SK-N-SH (cell line): ENCODE measurements at regions not wholly inside any gene's neighbourhood (a gene's known extent, or its start where the extent isn't known, plus 50 kb on each side); places are given as distances from the start of the nearest gene placed in this dataset.

Experiments used
- CTCF ChIA-PET: fragments of 300-600, 350-600 bp; formaldehyde crosslinking; extraction: SDS; loops from one replicate; lab custom pipeline; 2021; lab: Yijun Ruan, JAX
- POLR2A ChIA-PET: fragments of 350-600 bp; sonication (Branson Sonifier 250); formaldehyde crosslinking; extraction: SDS; loops from one replicate; lab custom pipeline; 2020; ENCODE audit warnings: antibody characterized with exemption, inconsistent platforms; lab: Yijun Ruan, JAX
- DNase-seq: peaks from one replicate; pipeline ENCODE4 v3.0.0; 2012
- H2AFZ ChIP-seq: fragments of 200-600 bp; sonication (generic); 2 replicates; pipeline ENCODE4 v1.8.1; 2016; ENCODE audit warnings: antibody characterized with exemption, mild to moderate bottlenecking, low read depth
- H3F3A ChIP-seq: fragments of 200-600 bp; sonication (generic); replicated peaks from 2 replicates; pipeline ENCODE3; 2016; ENCODE audit warnings: antibody characterized with exemption, mild to moderate bottlenecking; ENCODE audit not compliant: insufficient read depth
- H3K27ac ChIP-seq, 2 experiments: fragments of 200-500 bp in 1 of 2; fragments of 200-600 bp in 1 of 2; sonication (Bioruptor generic) in 1 of 2; sonication (generic), shearing (Covaris generic) in 1 of 2; 2 replicates each; pipeline versions ENCODE4 v1.5.1 to v1.6.1; 2014 to 2016; ENCODE audit warnings: low read depth in 2 of 2, inconsistent platforms in 1 of 2, low read length in 1 of 2, mild to moderate bottlenecking in 1 of 2, mixed read lengths in 1 of 2
- H3K27me3 ChIP-seq: fragments of 200-600 bp; sonication (generic), shearing (Covaris generic); 2 replicates; pipeline ENCODE4 v1.6.1; 2016; ENCODE audit warnings: mixed run types; ENCODE audit not compliant: insufficient read depth
- H3K36me3 ChIP-seq, 2 experiments: fragments of 200-500 bp in 1 of 2; fragments of 200-600 bp in 1 of 2; sonication (Bioruptor generic) in 1 of 2; sonication (generic) in 1 of 2; replicated peaks in 1 of 2; 2 replicates each; pipeline versions ENCODE3 to v1.5.1; 2014 to 2016; ENCODE audit warnings: low read length in 1 of 2, mild to moderate bottlenecking in 1 of 2; ENCODE audit not compliant: insufficient read depth in 2 of 2, control insufficient read depth in 1 of 2
- H3K4me1 ChIP-seq, 2 experiments: fragments of 200-500 bp in 1 of 2; fragments of 200-600 bp in 1 of 2; sonication (Bioruptor generic) in 1 of 2; sonication (generic), shearing (Covaris generic) in 1 of 2; 2 replicates each; pipeline versions ENCODE4 v1.5.1 to v1.6.1; 2014 to 2016; ENCODE audit warnings: low read depth in 1 of 2, low read length in 1 of 2, mixed run types in 1 of 2; ENCODE audit not compliant: insufficient read depth in 2 of 2, control insufficient read depth in 1 of 2
- H3K4me2 ChIP-seq: fragments of 200-600 bp; sonication (generic), shearing (Covaris generic); 2 replicates; pipeline ENCODE4 v1.6.1; 2017; ENCODE audit warnings: mixed run types
- H3K4me3 ChIP-seq, 2 experiments: fragments of 200-500 bp in 1 of 2; fragments of 200-600 bp in 1 of 2; sonication (Bioruptor generic) in 1 of 2; sonication (generic), shearing (Covaris generic) in 1 of 2; 2 replicates each; pipeline versions ENCODE4 v1.5.1 to v1.8.1; 2014 to 2016; ENCODE audit warnings: low read depth in 2 of 2, inconsistent platforms in 1 of 2, low read length in 1 of 2, mild to moderate bottlenecking in 1 of 2, mixed read lengths in 1 of 2, moderate library complexity in 1 of 2
- H3K79me2 ChIP-seq: fragments of 200-600 bp; sonication (generic); 2 replicates; pipeline ENCODE4 v1.8.1; 2017; ENCODE audit warnings: mild to moderate bottlenecking; ENCODE audit not compliant: insufficient read depth
- H3K9ac ChIP-seq: fragments of 200-600 bp; sonication (generic); 2 replicates; pipeline ENCODE4 v1.6.1; 2017; ENCODE audit warnings: mixed run types
- H3K9me2 ChIP-seq: fragments of 200-600 bp; sonication (generic); 2 replicates; pipeline ENCODE4 v1.6.1; 2017; ENCODE audit warnings: mixed run types
- H3K9me3 ChIP-seq: fragments of 200-600 bp; sonication (generic); 2 replicates; pipeline ENCODE4 v1.6.1; 2017; ENCODE audit warnings: mixed run types, mild to moderate bottlenecking, moderate library complexity
- H4K20me1 ChIP-seq: fragments of 200-600 bp; sonication (generic); 2 replicates; pipeline ENCODE4 v1.6.1; 2017; ENCODE audit warnings: mild to moderate bottlenecking, mixed run types; ENCODE audit not compliant: insufficient read depth
- CTCF ChIP-seq: fragments of 200-600 bp; sonication (generic); IDR thresholded peaks from 2 replicates; pipeline ENCODE4 v1.6.1; 2017; ENCODE audit warnings: antibody characterized with exemption, mild to moderate bottlenecking, moderate library complexity
- ELF1 ChIP-seq: IDR thresholded peaks from 2 replicates; pipeline ENCODE4 v1.4.0; 2012
- EP300 ChIP-seq, 2 experiments: IDR thresholded peaks; 2 replicates each; pipeline versions ENCODE4 v1.4.0 to v1.6.1; 2012; ENCODE audit warnings: borderline replicate concordance in 1 of 2, low read depth in 1 of 2, low read length in 1 of 2
- EZH2phosphoT487 ChIP-seq: fragments of 200-600 bp; sonication (generic); IDR thresholded peaks from 2 replicates; pipeline ENCODE4 v1.6.1; 2017; ENCODE audit warnings: low read depth, mixed run types, mild to moderate bottlenecking, antibody characterized with exemption, moderate library complexity, borderline replicate concordance
- FOSL2 ChIP-seq: IDR thresholded peaks from 2 replicates; pipeline ENCODE4 v1.4.0; 2012; ENCODE audit warnings: low read depth, mild to moderate bottlenecking, moderate library complexity, borderline replicate concordance
- FOXJ3 ChIP-seq: sonication (generic); formaldehyde crosslinking; IDR thresholded peaks from 2 replicates; pipeline ENCODE4 v1.5.1; 2020; ENCODE audit warnings: mild to moderate bottlenecking, missing genetic modification reagents
- IRF3 ChIP-seq: fragments of 150-350 bp; IDR thresholded peaks from 2 replicates; pipeline ENCODE4 v1.6.1; 2016; ENCODE audit warnings: mild to moderate bottlenecking, low read depth, low read length
- JUND ChIP-seq: IDR thresholded peaks from 2 replicates; pipeline ENCODE4 v1.4.0; 2012
- MAX ChIP-seq: IDR thresholded peaks from 2 replicates; pipeline ENCODE4 v1.4.0; 2012; ENCODE audit warnings: low read depth
- MXI1 ChIP-seq: IDR thresholded peaks from 2 replicates; pipeline ENCODE4 v1.6.1; 2012; ENCODE audit warnings: mild to moderate bottlenecking, low read depth, low read length, improper control_type of control experiment
- NRF1 ChIP-seq: IDR thresholded peaks from 2 replicates; pipeline ENCODE4 v1.6.1; 2012; ENCODE audit warnings: low read depth, mild to moderate bottlenecking, low read length
- PBX3 ChIP-seq: IDR thresholded peaks from 2 replicates; pipeline ENCODE4; 2012
- RCOR1 ChIP-seq: fragments of 150-350 bp; IDR thresholded peaks from 2 replicates; pipeline ENCODE4 v1.6.1; 2017; ENCODE audit warnings: antibody characterized with exemption, low read length
- RXRA ChIP-seq: IDR thresholded peaks from 2 replicates; pipeline ENCODE4 v1.4.0; 2012; ENCODE audit warnings: low read depth, mild to moderate bottlenecking, borderline replicate concordance
- SMC3 ChIP-seq: IDR thresholded peaks from 2 replicates; pipeline ENCODE4 v1.6.1; 2012; ENCODE audit warnings: low read depth, low read length, improper control_type of control experiment
- TAF1 ChIP-seq: IDR thresholded peaks from 2 replicates; pipeline ENCODE4 v1.6.1; 2012; ENCODE audit warnings: low read depth, mild to moderate bottlenecking, low read length, moderate library complexity, borderline replicate concordance
- TEAD4 ChIP-seq: IDR thresholded peaks from 2 replicates; pipeline ENCODE4 v1.4.0; 2012; ENCODE audit warnings: mild to moderate bottlenecking, borderline replicate concordance; ENCODE audit not compliant: insufficient read depth
- USF2 ChIP-seq: fragments of 150-350 bp; IDR thresholded peaks from 2 replicates; pipeline ENCODE4 v1.6.1; 2017; ENCODE audit warnings: antibody characterized with exemption, low read length, low read depth, borderline replicate concordance
- ZBTB33 ChIP-seq: IDR thresholded peaks from 2 replicates; pipeline ENCODE4 v1.4.0; 2012; ENCODE audit warnings: low read depth, borderline replicate concordance
- WGBS: methylation state at CpG from one replicate; pipeline ENCODE4 v1.1.6; 2017; ENCODE audit warnings: low lambda C conversion rate; 5-methylcytosine and 5-hydroxymethylcytosine counted together

GRCh38 chr1:30462826-30463425, 260.5 kb downstream of the MATN1 start:
- POLR2A ChIA-PET = no interaction called here
- CTCF ChIA-PET = interaction anchor here (0.7 to 0.8 kb wide), 2 partner anchors 9 to 55 kb away, joined by 3 read pairs; no protein-coding TSS in a partner anchor
- Histone ChIP-seq H3K9ac (no peak overlapping the region), H4K20me1 (no peaks in the 10 kb centered on the region), H3K4me3 (no peak overlapping the region), H3K4me1 (no peaks in the 10 kb centered on the region), H3K4me2 (no peak overlapping the region), H3F3A (no peaks in the 10 kb centered on the region), H3K36me3 (no peaks in the 10 kb centered on the region), H3K27me3 (no peaks in the 10 kb centered on the region), H3K9me3 (no peaks in the 10 kb centered on the region), H2AFZ (no peak overlapping the region)
- TF ChIP-seq PBX3 = no peak
- TF ChIP-seq NRF1 = no peak
- TF ChIP-seq TEAD4 = no peak
- no peak for TF ChIP-seq ZBTB33
- TF ChIP-seq FOXJ3 (CRISPR knock-in tag) = no peak
- no peak for TF ChIP-seq IRF3
- TF ChIP-seq SMC3 = no peak
- TF ChIP-seq JUND = no peak
- TF ChIP-seq EZH2phosphoT487 = no peak
- TF ChIP-seq ELF1 = no peak
- no peak for TF ChIP-seq USF2
- no peak for TF ChIP-seq MAX
- TF ChIP-seq EP300 (IDR thresholded peaks at IDR 0.05; ENCODE audit: borderline replicate concordance in 1 of 2, low read depth in 1 of 2, low read length in 1 of 2) = no peak
- no peak for TF ChIP-seq RCOR1
- no peak for TF ChIP-seq MXI1
- TF ChIP-seq CTCF = no peak
- no peak for TF ChIP-seq RXRA
- no peak for TF ChIP-seq TAF1
- no peak for TF ChIP-seq FOSL2
- TF ChIP-seq, all 33 proteins: peak for 0
- H3K79me2 ChIP-seq = no peaks in the 10 kb centered on the region
- no peak for DNase-seq
- H3K9me2 ChIP-seq = no peaks in the 10 kb centered on the region
- H3K27ac ChIP-seq = no peak overlapping the region
- WGBS = 30% methylated on average over 8 of the region's 10 CpGs
